ENCODE measurements at regions not wholly inside any gene's neighbourhood (a gene's known extent, or its start where the extent isn't known, plus 50 kb on each side); places are given as distances from the start of the nearest gene placed in this dataset.
"Not testable (repeated sequence)": the region's sequence is repeated elsewhere in the genome, so short reads cannot be mapped to it uniquely, and the experiment has no call there.

DNA sequence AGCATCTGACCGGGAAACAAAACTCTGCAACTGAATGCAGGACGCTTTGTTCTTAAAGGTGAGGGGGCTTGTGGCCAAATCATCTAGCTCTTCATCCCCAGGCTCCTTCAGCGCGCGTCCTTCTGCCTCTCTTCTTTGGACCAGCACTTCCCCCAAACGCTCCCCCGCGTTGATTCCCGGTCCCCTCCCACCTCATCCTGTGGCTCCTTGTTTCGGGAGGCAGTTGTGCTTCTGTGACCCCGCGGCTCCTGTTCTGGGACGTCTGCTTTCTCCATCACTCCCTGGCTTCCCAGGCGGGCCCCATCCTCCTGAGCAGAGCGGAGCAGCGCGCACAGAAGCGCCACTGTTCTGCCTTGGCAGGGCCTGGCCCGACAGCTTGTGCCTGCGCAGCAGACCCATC lies 109.7 kb upstream of the ZNG1E start:
- not testable (repeated sequence) for DNase-seq (ENCODE audit: low spot score)

DNA sequence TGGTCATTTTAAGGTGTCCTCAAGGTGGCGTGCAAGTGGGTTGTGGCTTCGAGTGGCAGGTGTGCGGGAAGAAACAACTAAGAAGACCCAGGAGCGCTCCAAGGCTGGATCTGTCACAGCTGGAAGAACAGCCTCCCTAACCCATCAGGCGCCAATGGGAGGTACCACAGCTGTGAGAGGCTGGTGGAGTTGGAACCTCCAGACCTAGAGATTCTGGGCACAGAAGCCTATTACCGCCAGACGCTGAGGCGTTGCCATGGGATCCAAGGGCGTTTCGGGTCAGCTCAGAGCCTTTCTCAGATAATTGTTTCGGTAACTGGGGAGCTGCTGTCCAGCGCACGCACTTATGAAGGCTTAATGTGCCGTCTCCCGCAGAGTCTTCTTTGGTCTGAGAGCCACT lies 156.7 kb upstream of the ZNG1E start:
- not testable (repeated sequence) for DNase-seq (ENCODE audit: low spot score)

DNA sequence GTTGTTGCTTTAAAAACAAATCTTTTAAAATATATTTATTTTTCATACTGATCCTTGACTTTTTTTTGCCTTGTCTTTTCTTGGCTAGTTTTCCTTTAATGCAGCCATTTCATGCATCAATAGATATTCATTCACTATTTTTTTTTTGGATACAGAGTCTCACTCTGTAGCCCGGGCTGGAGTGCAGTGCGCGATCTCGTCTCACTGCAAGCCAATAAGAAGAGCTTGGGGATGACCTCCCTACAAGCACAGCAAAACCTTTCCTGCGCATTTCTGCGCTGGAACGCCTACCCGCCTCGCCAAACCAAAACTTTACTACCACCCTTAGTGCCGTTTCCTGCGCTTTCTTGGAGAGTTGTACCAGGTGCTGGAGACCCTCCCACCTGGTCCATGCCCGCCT lies 161.3 kb upstream of the ZNG1E start:
- not testable (repeated sequence) for DNase-seq (ENCODE audit: low spot score)

DNA sequence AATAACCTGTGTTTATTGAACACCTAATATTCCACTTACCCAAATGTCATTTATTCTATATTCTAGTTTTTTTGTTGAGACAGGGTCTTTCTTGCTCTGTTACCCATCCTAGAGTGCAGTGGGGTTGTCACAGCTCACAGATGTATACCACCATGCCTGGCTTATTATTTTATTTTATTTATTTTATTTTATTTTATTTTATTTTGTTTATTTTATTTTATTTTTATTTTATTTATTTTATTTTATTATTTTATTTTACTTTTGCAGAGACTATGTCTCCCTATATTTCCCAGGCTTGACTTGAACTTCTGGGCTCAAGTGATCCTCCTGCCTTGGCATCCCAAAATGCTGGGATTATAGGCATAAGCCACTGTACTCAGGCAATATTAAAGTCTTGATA lies 167.8 kb upstream of the ZNG1E start:
- not testable (repeated sequence) for DNase-seq (ENCODE audit: low spot score)

DNA sequence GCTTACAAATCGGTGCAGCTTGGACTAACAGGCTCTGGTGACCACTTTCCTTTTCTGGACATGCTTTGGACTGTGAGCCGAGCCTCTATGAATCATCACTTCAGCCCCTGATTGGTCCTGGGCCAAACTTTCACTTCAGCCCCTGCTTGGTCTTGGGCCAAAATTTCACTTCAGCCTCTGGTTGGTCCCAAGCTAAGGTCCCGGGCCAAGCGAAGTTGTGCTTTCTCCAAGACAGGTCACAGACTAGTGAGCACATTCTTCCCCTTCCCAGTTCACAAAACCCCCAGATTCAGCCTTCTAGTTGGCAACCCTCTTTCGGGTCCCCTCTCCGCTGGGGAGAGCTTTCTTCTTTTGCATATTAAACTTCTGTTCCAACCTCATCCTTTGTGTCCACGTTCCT lies 171.0 kb upstream of the ZNG1E start:
- not testable (repeated sequence) for DNase-seq (ENCODE audit: low spot score)

DNA sequence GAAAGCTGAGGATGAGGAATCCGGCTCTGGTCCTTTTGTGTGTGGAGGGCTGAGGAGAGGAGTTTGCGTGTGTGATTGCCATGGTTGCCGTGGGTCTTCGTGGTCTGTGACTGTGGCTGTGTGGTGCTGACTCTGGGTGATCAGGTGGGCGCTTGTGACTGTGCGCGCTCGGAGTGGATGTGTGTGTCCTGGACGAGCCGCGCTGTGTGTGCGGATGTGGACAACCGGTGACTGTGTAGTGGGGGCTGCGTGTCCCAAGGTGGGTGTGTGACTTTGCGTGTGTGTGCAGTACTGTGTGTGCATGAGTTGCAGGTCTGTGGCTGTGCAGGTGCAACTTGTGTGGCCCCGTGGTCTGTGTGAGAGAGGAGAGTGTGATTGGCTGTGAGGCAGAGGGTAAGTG lies 172.0 kb upstream of the ZNG1E start:
- DNase-seq (ENCODE audit: low spot score), result not testable (repeated sequence)

DNA sequence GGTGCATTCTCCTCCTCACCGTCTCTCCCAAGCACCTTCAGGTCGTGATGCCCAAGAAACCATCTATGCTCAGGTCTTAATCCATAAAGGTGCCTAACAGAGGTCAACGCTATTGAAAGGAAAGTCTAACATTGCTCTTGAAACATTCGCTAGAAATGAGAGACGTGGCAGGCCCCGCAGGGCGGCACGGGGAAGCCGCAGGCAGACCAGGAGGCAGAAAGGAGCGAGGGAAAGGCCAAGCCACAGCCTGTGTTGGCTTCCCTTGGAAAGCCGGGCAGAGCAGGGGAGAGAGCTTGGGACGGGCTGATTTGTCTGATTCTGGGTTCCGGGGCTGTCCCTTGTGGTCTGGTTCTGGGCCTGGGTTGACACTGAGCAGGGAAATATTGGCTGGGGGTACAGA lies 192.8 kb upstream of the ZNG1E start:
- DNase-seq (ENCODE audit: low spot score), result not testable (repeated sequence)

DNA sequence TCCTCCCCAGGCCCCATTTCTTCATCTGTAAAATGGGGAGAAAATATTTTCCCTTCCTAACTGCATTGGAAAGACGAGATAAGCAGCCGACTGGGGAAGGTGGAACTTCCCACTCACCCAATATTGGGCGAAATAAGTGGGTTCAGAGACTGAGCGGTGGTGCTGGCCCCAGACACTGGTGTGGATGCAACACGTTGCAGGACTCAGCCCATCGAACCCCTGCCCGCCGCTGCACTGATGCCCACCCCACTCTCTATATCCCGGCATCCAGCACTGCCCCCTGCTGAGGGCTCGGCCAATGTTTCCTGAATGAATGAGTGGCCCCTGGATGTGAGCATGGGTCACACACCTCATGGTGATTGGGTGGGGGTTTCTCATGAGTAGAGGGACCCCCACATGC lies 194.4 kb upstream of the ZNG1E start:
- DNase-seq (ENCODE audit: low spot score), result not testable (repeated sequence)

DNA sequence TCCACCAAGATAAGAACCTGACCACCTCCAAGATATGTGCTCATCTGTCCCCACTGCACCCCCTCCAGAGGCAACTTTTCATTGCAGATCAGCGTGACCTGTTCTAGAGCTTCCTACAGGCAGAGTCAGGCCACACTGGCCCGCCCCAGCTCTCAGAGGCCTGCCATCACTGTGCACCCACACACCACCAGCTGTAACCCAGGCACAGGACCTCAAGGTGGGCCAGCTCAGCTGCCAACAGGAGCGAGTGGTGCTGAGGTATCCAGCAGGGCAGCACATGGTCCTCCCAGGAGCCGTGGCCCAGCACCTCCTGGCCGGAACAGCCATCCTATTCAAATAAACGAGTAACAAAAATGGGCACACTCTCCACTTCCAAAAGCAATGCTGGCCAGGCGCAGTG lies 189.9 kb upstream of the FOXD4L5 start:
- not testable (repeated sequence) for DNase-seq (ENCODE audit: low spot score)

DNA sequence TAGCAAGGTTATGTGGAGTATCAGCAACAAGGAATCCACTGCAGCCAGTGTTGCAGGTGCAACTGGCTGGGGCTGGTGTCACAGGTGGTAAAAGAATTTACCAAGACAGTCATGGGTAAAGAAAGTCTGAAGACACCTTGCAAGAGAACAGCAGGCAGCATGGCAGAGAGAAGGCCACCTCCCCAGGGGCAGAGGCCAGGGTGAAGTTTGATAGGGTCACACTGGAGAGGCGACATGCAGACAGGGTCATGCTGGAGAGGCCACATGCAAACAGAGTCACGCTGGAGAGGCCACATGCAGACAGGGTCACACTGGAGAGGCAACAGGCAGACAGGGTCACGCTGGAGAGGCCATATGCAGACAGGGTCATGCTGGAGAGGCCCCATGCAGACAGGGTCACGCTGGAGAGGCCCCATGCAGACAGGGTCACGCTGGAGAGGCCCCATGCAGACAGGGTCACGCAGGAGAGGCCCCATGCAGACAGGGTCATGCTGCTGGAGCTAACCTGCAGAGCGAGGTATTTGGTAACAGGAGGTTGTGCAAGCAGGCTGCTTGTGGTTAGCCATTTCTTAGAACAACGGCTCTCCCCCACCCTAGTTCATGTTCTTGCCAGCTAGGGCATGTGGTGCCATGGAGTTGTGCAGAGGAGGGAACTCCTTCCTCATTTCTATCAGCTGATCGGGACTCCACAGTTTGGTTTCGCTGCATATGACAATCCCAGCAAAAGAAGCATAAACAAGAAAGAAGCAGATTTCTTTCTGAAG lies 188.2 kb upstream of the FOXD4L5 start:
- DNase-seq (ENCODE audit: low spot score), result not testable (repeated sequence)

DNA sequence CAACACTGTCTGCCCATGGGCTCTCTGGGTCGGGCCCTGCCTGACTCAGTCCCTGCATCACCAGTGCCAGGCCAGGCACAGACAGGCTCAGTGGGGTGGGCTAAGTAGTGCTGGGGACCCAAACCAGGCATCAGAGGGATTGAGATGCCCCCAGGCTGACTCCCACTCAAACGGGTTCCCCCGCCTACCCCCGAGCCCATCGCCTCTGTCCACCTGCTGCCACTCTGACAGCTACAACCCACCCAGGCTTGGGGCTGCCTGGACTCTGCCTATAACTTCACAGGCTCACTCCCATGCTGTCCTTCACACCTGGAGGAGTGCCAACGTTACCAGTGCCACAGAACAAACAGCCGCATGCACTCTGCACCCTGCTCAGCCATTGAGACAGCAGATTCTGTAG lies 186.1 kb upstream of the FOXD4L5 start:
- DNase-seq (ENCODE audit: low spot score), result not testable (repeated sequence)

DNA sequence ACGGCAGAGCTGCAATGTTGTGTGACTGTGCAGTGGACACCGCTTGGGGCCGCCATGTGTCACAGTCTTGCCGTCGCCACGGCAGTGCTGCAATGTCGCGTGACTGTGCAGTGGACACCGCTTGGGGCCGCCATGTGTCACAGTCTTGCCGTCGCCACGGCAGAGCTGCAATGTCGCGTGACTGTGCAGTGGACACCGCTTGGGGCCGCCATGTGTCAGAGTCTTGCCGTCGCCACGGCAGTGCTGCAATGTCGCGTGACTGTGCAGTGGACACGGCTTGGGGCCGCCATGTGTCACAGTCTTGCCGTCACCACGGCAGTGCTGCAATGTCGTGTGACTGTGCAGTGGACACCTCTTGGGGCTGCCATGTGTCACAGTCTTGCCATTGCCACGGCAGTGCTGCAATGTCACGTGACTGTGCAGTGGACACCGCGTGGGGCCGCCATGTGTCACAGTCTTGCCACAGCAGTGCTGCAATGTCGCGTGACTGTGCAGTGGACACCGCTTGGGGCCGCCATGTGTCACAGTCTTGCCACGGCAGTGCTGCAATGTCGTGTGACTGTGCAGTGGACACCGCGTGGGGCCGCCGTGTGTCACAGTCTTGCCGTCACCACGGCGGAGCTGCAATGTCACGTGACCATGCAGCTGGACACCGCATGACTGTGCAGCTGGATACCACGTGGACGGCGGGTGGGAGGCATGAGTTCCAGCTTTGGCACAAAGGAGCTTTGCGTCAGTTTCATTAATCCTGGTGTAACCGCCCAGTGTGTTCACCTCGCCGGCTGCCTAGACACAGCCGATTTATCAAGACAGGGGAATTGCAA lies 182.1 kb upstream of the FOXD4L5 start:
- DNase-seq (ENCODE audit: low spot score), result not testable (repeated sequence)

DNA sequence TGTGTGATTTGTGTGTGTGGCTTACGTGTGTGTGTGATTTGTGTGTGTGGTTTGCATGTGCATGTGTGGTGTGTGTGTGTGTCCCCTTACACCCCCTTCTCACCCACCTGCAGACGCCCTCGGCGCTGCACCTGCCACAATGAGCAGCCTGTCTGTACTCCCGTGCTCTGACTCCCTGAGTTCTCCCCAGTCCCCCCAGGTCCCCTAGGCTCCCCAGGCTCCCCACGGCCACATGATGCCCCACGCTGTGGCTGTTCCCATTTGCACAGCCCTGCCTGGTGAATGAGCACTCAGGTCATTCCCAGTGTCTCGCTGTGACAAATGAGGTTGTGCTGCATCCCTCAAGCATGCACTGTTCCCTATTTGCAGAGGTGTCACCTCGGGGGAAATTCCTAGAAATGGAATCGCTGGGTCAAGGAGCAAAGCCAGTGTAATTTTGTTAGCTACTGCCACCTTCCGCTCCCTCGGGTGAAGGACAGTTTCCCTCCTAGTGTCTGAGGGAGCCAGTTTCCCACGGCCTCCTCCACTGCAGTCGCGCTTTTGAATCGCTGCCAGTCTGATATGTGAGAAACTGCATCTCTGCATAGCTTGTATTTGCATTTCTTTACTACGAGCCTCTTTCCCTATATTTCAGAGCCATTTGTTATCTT lies 180.4 kb upstream of the FOXD4L5 start:
- not testable (repeated sequence) for DNase-seq (ENCODE audit: low spot score)

DNA sequence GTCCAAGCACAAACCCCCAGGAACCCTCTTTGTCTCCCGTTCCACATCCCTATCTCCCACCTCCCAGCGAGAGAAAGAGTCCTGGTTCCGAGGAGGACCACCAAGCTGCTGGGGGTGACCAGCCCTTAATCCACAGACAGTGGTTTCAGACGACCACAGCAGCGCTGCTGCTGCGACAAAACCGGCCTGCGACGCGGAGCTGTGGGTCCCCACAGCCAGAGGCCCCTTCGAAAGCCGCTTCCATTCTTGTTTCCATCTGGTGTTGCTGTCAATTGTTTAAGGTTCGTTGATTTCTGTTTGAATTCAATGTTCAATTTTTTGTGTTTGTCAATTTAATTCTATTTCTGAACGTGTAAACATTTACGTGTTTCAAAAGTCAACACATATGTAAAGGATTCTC lies 177.5 kb upstream of the FOXD4L5 start:
- not testable (repeated sequence) for DNase-seq (ENCODE audit: low spot score)

DNA sequence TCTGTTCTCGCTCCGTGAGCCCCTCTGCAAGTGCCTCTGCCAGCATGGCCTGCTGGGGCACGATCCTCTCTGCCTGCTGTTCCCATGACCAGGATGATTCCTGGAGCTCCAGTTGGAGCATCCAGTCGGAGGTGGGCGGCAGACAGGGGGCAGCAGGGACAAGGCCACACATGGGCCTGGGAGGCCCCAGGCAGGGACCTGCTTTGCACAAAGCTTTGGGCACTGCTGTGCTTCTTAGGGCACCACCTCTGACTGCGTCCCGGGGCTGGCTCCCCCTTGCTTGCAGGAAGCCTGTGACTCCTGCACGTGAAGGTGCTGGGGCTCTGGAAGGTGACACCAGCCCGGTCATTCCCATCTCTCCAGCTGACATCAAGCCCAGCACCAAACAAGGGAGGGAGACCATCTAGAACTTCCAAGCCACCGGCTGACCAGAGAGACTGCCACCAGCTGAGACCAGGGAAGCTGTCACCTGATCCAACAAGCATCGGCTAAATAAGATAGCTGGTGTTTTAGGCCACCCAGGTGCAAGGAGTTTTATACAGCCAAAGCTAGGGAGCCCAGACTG lies 174.8 kb upstream of the FOXD4L5 start:
- DNase-seq (ENCODE audit: low spot score), result no peak

DNA sequence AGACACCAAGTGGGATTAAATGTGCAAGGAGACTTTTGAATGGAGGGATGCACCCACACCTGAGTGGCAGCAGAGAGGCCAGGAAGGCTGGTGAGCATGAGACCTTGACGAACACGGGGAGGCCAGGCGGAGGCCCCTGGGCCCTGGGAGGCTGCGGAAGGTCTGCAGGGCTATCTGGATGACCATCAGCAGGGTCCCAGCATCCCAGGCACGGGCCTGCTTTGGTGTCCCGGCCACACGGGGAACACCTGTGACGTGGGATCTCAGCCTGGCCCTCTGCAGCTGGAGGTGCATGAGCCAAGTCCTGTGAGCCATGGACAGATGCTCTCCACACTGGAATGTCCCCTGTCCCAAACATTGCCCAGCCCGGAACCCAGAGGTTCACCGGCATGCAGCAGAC lies 174.0 kb upstream of the FOXD4L5 start:
- DNase-seq (ENCODE audit: low spot score), result no peak

DNA sequence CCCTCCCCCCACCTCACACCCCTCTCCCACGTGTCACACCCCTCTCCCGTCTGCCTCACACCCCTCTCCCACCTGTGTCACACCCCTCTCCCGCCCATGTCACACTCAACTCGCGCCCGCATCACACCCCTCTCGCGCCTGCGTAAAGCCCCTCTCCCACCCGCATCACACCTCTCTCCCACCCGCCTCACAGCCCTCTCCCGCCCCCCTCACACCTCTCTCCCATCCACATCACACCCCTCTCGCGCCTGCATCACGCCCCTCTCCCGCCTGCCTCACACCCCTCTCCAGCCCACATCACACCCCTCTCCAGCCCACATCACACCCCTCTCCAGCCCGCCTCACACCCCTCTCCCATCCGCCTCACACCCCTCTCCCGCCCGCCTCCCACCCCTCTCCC lies 173.5 kb upstream of the FOXD4L5 start:
- DNase-seq (ENCODE audit: low spot score), result no peak

DNA sequence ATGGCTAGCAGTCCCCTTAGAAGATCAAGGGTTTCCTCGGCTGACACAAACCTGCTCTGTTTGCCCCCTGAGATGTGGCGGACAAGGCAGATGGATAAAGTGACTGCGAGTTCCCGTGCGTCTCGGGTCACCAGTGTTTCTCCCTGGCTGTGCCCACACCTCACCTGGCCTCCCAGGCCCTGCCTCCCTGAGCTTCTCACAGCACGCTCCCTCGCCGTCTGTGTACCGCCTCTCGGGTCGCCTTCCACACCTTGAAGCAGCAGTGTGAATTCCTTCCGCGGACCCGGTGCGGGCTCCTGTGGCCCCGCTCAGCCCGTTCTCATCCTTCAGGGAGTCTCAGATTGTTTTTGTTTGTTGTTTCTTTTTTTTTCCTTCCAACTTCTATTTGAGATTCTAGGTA lies 172.0 kb upstream of the FOXD4L5 start:
- not testable (repeated sequence) for DNase-seq (ENCODE audit: low spot score)

DNA sequence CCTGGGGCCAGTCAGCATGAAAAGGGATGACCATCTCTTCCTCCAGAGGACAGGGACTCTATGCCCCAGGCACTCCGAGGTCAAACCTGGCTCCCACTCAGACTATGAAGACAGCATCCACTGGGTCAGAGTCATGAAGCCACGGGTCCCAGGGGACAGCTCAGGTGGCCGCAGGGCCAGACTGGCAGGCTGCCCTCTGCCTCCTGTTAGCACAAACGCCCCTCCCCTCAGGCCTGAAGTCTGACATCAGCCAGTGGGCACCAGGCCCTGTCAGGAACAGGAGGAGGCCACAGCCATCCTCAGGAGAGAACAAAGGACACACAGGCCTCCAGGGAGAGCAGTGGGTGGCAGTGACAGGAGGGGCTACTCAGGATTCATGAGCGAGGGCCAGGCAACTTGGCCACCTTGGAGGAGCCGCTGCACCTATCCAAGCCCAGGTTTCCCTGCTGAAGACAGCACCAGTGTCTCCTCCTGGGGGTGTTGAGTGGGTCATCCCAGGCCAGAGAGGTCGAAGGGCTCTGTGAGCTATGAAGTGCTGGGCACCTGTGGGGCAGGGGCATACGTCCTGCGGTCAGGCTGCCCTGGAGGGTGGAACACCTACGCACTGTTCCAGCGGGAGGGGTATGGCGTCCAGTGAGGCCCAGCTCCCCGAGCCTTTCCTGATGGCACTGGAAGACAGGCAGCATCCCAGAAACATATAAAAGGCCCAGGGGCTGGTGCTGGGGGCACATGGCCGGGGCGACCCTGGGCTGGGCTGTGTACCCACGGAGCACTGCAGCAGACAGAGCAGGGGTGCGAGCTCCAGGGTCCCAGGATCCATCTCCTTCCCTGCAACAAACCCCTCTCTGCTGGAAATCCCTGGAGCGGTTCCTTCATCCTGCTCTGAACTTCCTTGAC lies 171.0 kb upstream of the FOXD4L5 start:
- DNase-seq (ENCODE audit: low spot score), result not testable (repeated sequence)

DNA sequence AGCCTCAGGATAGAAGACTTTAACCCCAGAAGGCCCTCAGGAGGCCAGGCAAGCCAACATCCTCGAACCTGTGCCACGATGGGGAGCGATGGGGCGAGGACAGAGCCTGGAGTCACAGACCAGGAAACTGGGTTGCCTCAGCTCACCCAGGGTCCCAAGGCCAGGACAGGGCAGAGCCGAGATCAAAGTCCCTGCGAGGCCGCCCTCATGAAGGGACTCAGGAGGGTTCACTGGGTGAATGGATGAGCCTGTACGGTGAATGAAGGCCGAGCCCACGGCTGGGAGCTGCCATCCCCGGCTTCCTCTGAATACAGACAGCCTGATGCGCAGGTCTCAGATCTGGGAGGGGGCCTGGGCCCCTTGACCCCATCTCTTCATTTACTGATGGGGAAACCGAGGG lies 170.1 kb upstream of the FOXD4L5 start:
- not testable (repeated sequence) for DNase-seq (ENCODE audit: low spot score)

DNA sequence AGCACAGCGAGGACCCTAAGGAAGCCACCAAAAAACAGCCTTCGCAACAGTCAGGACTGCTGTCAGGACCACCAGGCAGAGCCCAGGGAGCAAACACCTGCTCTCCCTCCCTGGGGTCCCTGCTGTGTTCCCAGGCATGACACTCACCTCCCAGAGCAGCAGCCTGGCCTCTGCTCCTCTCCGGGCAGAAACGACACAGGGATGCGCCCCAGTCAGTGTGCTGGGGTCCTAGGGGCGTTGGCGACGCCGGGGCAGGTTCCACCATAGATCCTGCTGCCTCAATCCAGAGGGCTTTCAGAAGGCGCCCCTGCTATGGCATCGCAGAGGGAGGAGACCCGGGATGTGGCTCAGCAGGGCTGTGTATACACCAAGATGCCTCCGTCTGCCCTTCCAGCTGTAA lies 169.7 kb upstream of the FOXD4L5 start:
- not testable (repeated sequence) for DNase-seq (ENCODE audit: low spot score)

All from ecto neural progenitor cell (in vitro differentiated cells).